ENCODE measurements at regions not wholly inside any gene's neighbourhood (a gene's known extent, or its start where the extent isn't known, plus 50 kb on each side); places are given as distances from the start of the nearest gene placed in this dataset.

- TF ChIP-seq CTCF (IDR thresholded peaks at IDR 0.05 in 8 of 11, conservative IDR thresholded peaks at IDR 0.05 in 3 of 11) (no peak), POLR2A (IDR thresholded peaks at IDR 0.05) (no peak), POLR2AphosphoS5 (IDR thresholded peaks at IDR 0.05) (no peak)
Observed at GRCh38 chr11:111035746-111036145, 209.8 kb upstream of the POU2AF2 start.

All from spleen (tissue), 7 donors.